Glutamatergic neuron (in vitro differentiated cells): ENCODE measurements at regions not wholly inside any gene's neighbourhood (a gene's known extent, or its start where the extent isn't known, plus 50 kb on each side); places are given as distances from the start of the nearest gene placed in this dataset.
"Not testable (repeated sequence)": the region's sequence is repeated elsewhere in the genome, so short reads cannot be mapped to it uniquely, and the experiment has no call there.

Source experiments
- DNase-seq: peaks from one replicate; pipeline ENCODE4 v3.0.0; 2022
- H3K27ac Mint-ChIP-seq: one replicate; pipeline ENCODE4 v1.8.0; 2020; ENCODE audit warnings: mild to moderate bottlenecking, mixed read lengths, inconsistent platforms; ENCODE audit not compliant: unreplicated experiment
- H3K27me3 Mint-ChIP-seq: one replicate; pipeline ENCODE4 v1.8.0; 2020; ENCODE audit warnings: mild to moderate bottlenecking, moderate library complexity, mixed read lengths, inconsistent platforms; ENCODE audit not compliant: unreplicated experiment
- H3K36me3 Mint-ChIP-seq: one replicate; pipeline ENCODE4 v1.8.0; 2020; ENCODE audit warnings: mild to moderate bottlenecking, mixed read lengths, inconsistent platforms; ENCODE audit not compliant: unreplicated experiment
- H3K4me1 Mint-ChIP-seq: one replicate; pipeline ENCODE4 v1.8.0; 2020; ENCODE audit warnings: mild to moderate bottlenecking, low read depth, mixed read lengths, inconsistent platforms; ENCODE audit not compliant: unreplicated experiment
- H3K4me3 Mint-ChIP-seq: one replicate; pipeline ENCODE4 v1.8.0; 2020; ENCODE audit warnings: mild to moderate bottlenecking, mixed read lengths, inconsistent platforms; ENCODE audit not compliant: unreplicated experiment
- H3K9me3 Mint-ChIP-seq: one replicate; pipeline ENCODE4 v1.8.0; 2020; ENCODE audit warnings: mild to moderate bottlenecking, moderate library complexity, mixed read lengths, inconsistent platforms; ENCODE audit not compliant: unreplicated experiment
- TF ChIP-seq, protein P1 (sequence below): fragments of 200-600 bp; sonication (generic); IDR thresholded peaks from one replicate; pipeline ENCODE4 v1.5.0; 2021; ENCODE audit not compliant: partially characterized antibody, unreplicated experiment

DNA sequence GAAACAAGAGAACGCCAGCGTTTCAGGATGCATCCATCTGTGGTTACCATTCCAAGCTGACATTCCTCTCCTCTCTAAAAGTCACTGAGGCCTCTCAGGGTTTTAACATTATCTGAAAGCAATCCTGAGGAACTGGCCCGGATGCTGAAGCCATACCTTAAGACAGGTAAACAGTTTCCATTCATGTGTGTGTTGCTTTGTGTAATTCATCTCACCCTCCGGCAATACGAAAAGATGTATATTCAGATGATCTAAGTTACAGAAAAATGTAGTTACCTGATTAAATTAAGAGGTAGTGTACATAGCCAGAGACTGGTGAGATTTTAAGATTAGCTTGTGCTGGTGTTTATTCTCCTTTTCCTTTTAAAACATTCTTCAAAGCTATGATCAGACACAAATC lies 68.4 kb upstream of the BACH2 start:
- peaks cover 3% of the 10 kb centered on the region for H3K9me3 Mint-ChIP-seq
- peaks cover 23% of the 10 kb centered on the region for H3K4me1 Mint-ChIP-seq
- peaks cover 5% of the 10 kb centered on the region for H3K36me3 Mint-ChIP-seq
- TF ChIP-seq, protein P1, sequence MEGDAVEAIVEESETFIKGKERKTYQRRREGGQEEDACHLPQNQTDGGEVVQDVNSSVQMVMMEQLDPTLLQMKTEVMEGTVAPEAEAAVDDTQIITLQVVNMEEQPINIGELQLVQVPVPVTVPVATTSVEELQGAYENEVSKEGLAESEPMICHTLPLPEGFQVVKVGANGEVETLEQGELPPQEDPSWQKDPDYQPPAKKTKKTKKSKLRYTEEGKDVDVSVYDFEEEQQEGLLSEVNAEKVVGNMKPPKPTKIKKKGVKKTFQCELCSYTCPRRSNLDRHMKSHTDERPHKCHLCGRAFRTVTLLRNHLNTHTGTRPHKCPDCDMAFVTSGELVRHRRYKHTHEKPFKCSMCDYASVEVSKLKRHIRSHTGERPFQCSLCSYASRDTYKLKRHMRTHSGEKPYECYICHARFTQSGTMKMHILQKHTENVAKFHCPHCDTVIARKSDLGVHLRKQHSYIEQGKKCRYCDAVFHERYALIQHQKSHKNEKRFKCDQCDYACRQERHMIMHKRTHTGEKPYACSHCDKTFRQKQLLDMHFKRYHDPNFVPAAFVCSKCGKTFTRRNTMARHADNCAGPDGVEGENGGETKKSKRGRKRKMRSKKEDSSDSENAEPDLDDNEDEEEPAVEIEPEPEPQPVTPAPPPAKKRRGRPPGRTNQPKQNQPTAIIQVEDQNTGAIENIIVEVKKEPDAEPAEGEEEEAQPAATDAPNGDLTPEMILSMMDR, result no peak
- H3K27ac Mint-ChIP-seq, result no peak overlapping the region
- peaks cover 2% of the 10 kb centered on the region for H3K27me3 Mint-ChIP-seq
- H3K4me3 Mint-ChIP-seq, result no peak overlapping the region
- DNase-seq, result no peak

- TF ChIP-seq, protein P1, result no peak
- H3K4me3 Mint-ChIP-seq, result no peak overlapping the region
Observed at GRCh38 chr6:90364286-90364685, 67.6 kb upstream of the BACH2 start.

GRCh38 chr6:90362318-90362717 lies 65.7 kb upstream of the BACH2 start:
- H3K27ac Mint-ChIP-seq, result no peak overlapping the region
- H3K4me3 Mint-ChIP-seq, result no peak overlapping the region
- DNase-seq, result no peak
- peaks cover 11% of the 10 kb centered on the region for H3K4me1 Mint-ChIP-seq
- TF ChIP-seq, protein P1, result no peak
- H3K9me3 Mint-ChIP-seq, result no peaks in the 10 kb centered on the region
- H3K36me3 Mint-ChIP-seq, result no peaks in the 10 kb centered on the region
- peaks cover 2% of the 10 kb centered on the region for H3K27me3 Mint-ChIP-seq

More at GRCh38 chr6:90364286-90364685, 67.6 kb upstream of the BACH2 start:
- no peak for DNase-seq
- Mint-ChIP-seq H3K9me3 (peaks cover 3% of the 10 kb centered on the region), H3K27me3 (peaks cover under 1% of the 10 kb centered on the region), H3K4me1 (peaks cover 18% of the 10 kb centered on the region), H3K36me3 (peaks cover 5% of the 10 kb centered on the region), H3K27ac (no peak overlapping the region)

DNA sequence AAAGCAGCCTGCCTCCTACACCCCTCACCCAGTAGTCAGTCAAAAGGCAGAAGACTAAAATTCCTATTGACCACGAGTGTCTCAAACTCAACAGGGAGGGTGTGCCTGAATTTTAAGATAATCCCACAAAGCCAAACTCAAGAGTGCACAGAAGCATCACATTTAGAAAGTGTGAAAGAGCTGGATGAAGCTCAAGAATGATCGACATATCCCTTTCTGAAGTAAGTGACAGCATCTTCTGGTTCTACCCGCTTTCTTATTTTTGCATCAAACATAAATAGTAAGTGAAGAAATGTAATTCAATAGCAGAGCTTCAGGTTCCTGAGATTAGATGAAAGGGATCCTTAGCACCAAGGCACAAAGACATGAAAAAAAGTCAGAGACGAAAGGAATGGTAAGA lies 64.5 kb upstream of the BACH2 start:
- peaks cover 2% of the 10 kb centered on the region for H3K27me3 Mint-ChIP-seq
- H3K4me1 Mint-ChIP-seq, result peaks cover 11% of the 10 kb centered on the region
- TF ChIP-seq, protein P1, result no peak
- DNase-seq, result no peak
- no peaks in the 10 kb centered on the region for H3K36me3 Mint-ChIP-seq
- H3K9me3 Mint-ChIP-seq, result no peaks in the 10 kb centered on the region
- no peak overlapping the region for H3K4me3 Mint-ChIP-seq
- H3K27ac Mint-ChIP-seq, result no peak overlapping the region

DNA sequence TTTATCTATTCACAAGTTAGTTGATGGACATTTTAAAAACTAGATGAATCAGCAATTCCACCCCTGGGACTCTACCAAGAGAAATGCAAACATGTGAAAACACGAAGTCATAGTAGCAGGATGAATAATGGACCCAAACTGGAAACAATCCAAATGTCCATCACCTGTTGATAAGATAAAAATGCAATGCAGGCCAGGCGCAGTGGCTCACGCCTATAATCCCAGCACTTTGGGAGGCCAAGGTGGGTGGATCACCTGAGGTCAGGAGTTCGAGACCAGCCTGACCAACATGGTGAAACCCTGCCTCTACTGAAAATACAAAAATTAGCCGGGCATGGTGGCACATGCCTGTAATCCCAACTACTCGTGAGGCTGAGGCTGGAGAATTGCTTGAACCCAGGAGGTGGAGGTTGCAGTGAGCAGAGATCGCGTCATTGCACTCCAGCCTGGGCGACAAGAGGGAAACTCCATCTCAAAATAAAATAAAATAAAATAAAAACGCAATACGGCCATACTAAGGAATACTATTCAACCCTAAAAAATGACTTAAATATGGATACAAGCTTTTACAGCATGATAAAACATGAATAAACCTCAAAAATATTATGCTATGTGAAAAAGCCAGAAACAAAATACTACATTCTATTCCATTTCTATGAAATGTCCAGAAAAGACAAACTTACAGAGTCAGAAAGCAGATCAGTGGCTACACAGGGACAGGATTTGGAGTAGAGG lies 61.6 kb upstream of the BACH2 start:
- H3K27me3 Mint-ChIP-seq, H3K27ac Mint-ChIP-seq, H3K9me3 Mint-ChIP-seq, DNase-seq, H3K4me3 Mint-ChIP-seq, H3K36me3 Mint-ChIP-seq: not testable (repeated sequence)
- peaks cover 11% of the 10 kb centered on the region for H3K4me1 Mint-ChIP-seq
